K562 (cell line): ENCODE measurements at regions not wholly inside any gene's neighbourhood (a gene's known extent, or its start where the extent isn't known, plus 50 kb on each side); places are given as distances from the start of the nearest gene placed in this dataset.

Experiments used
- AFF4 ChIP-seq: sonication (generic); formaldehyde crosslinking; IDR thresholded peaks from 2 replicates; pipeline ENCODE4 v1.8.0; 2023; ENCODE audit warnings: mild to moderate bottlenecking, missing genetic modification reagents
- C11orf30 ChIP-seq: fragments of 450-650 bp; IDR thresholded peaks from 2 replicates; pipeline ENCODE4 v1.6.1; 2016; ENCODE audit warnings: low read depth, mild to moderate bottlenecking
- CTCF ChIP-seq, 3 experiments: IDR thresholded peaks in 2 of 3; conservative IDR thresholded peaks in 1 of 3; 2 replicates each; pipeline ENCODE4 v1.5.1; 2011 to 2012; ENCODE audit warnings: low read length in 3 of 3, mild to moderate bottlenecking in 3 of 3, control low read depth in 2 of 3, improper control_type of control experiment in 1 of 3, inconsistent platforms in 1 of 3, low read depth in 1 of 3, mixed read lengths in 1 of 3, moderate library complexity in 1 of 3; ENCODE audit not compliant: insufficient read depth in 2 of 3
- GABPA ChIP-seq: fragments of 200-800 bp; sonication (Bioruptor generic); conservative IDR thresholded peaks from 2 replicates; pipeline ENCODE4 v1.6.1; 2016; ENCODE audit warnings: low read depth, missing genetic modification characterization, missing compliant biosample characterization
- RAD21 ChIP-seq, 2 experiments: fragments of 250-450 bp in 1 of 2; fragments of 450-650 bp in 1 of 2; sonication (Bioruptor Pico) in 1 of 2; formaldehyde crosslinking in 1 of 2; IDR thresholded peaks in 1 of 2; conservative IDR thresholded peaks in 1 of 2; 2 replicates each; pipeline versions ENCODE4 v1.4.0 to v1.8.0; 2020 to 2022; ENCODE audit warnings: mild to moderate bottlenecking in 2 of 2, moderate library complexity in 1 of 2
- SMARCB1 ChIP-seq: IDR thresholded peaks from 2 replicates; pipeline ENCODE4 v1.6.1; 2011; ENCODE audit warnings: improper control_type of control experiment, low read depth; ENCODE audit not compliant: insufficient read length
- ZBTB33 ChIP-seq: sonication (generic); formaldehyde crosslinking; IDR thresholded peaks from 2 replicates; pipeline ENCODE4 v1.8.1; 2023; ENCODE audit warnings: mild to moderate bottlenecking, missing genetic modification reagents
- ZBTB34 ChIP-seq: fragments of 250-450 bp; sonication (Bioruptor Pico); IDR thresholded peaks from 2 replicates; pipeline ENCODE4 v1.8.0; 2021; ENCODE audit warnings: mild to moderate bottlenecking, moderate library complexity

GRCh38 chrX:40176351-40177116, 78.8 kb upstream of the BCOR start:
- TF ChIP-seq C11orf30 (no peak), CTCF (IDR thresholded peaks at IDR 0.05 in 2 of 3, conservative IDR thresholded peaks at IDR 0.05 in 1 of 3; ENCODE audit: insufficient read depth in 2 of 3, low read depth in 1 of 3, low read length in 3 of 3) (no peak), GABPA (tag) (peak; percentile 60), RAD21 (CRISPR knock-in tag; conservative IDR thresholded peaks at IDR 0.05 in 1 of 2, IDR thresholded peaks at IDR 0.05 in 1 of 2) (no peak), SMARCB1 (no peak), ZBTB33 (CRISPR knock-in tag) (no peak), AFF4 (CRISPR knock-in tag) (no peak), ZBTB34 (CRISPR knock-in tag) (no peak)
